H1 (cell line): ENCODE measurements at regions not wholly inside any gene's neighbourhood (a gene's known extent, or its start where the extent isn't known, plus 50 kb on each side); places are given as distances from the start of the nearest gene placed in this dataset.

Source experiments
- CTCF ChIA-PET: fragments of 300-600 bp; sonication (Branson Sonifier 250); formaldehyde crosslinking; loops from one replicate; lab custom pipeline; 2021; ENCODE audit not compliant: partially characterized antibody; lab: Charles Lee
- POLR2A ChIA-PET: fragments of 300-600 bp; sonication (Branson Sonifier 250); formaldehyde crosslinking; loops from one replicate; lab custom pipeline; 2021; ENCODE audit warnings: inconsistent platforms; ENCODE audit not compliant: partially characterized antibody; lab: Charles Lee
- DNase-seq, 2 experiments: peaks; one replicate each; pipeline versions ENCODE4 v3.0.0 to v3.0.0-alpha.2; 2010 to 2022; ENCODE audit warnings: low spot score in 2 of 2, low read depth in 1 of 2, mixed read lengths in 1 of 2
- FAIRE-seq: peaks from 2 replicates; lab custom pipeline; 2011; peaks lifted over from hg19 to GRCh38; lab: Jason Lieb, UNC
- H2AFZ ChIP-seq: 2 replicates; pipeline ENCODE4 v1.8.1; 2012; ENCODE audit warnings: low read length, inconsistent platforms
- H2AK5ac ChIP-seq: 2 replicates; pipeline ENCODE4 v1.6.1; 2013; ENCODE audit warnings: low read depth, low read length
- H2BK120ac ChIP-seq: replicated peaks from 2 replicates; pipeline ENCODE3; 2013; ENCODE audit warnings: low read depth, low read length, inconsistent platforms
- H2BK12ac ChIP-seq: 2 replicates; pipeline ENCODE4 v1.6.1; 2013; ENCODE audit warnings: low read depth, low read length
- H2BK15ac ChIP-seq: 2 replicates; pipeline ENCODE4 v1.6.1; 2013; ENCODE audit warnings: low read length
- H2BK20ac ChIP-seq: 2 replicates; pipeline ENCODE4 v1.6.1; 2013; ENCODE audit warnings: low read length
- H2BK5ac ChIP-seq: 2 replicates; pipeline ENCODE4 v1.6.1; 2013; ENCODE audit warnings: low read depth, low read length
- H3K14ac ChIP-seq: 2 replicates; pipeline ENCODE4 v1.6.1; 2013; ENCODE audit warnings: inconsistent platforms; ENCODE audit not compliant: insufficient read length
- H3K18ac ChIP-seq: 2 replicates; pipeline ENCODE4 v1.6.1; 2013; ENCODE audit warnings: low read length; ENCODE audit errors: extremely low read depth
- H3K23ac ChIP-seq: 2 replicates; pipeline ENCODE4 v1.6.1; 2013; ENCODE audit warnings: inconsistent platforms; ENCODE audit not compliant: insufficient read length
- H3K23me2 ChIP-seq: 2 replicates; pipeline ENCODE4 v1.6.1; 2013; ENCODE audit warnings: low read depth, low read length
- H3K27ac ChIP-seq: 2 replicates; pipeline ENCODE4 v1.6.1; 2011; ENCODE audit warnings: low read depth, low read length, inconsistent platforms
- H3K27me3 ChIP-seq, 4 experiments: replicated peaks in 1 of 4; 1 replicate in 1 of 4; 2 replicates in 3 of 4; pipeline versions ENCODE4 v1.6.1 to v1.8.1; 2011 to 2013; ENCODE audit warnings: low read length in 3 of 4, mild to moderate bottlenecking in 3 of 4, inconsistent platforms in 2 of 4, mixed read lengths in 2 of 4, moderate library complexity in 1 of 4; ENCODE audit not compliant: control insufficient read depth in 3 of 4, insufficient read depth in 3 of 4; ENCODE audit errors: extremely low read depth in 1 of 4
- H3K36me3 ChIP-seq, 4 experiments: 2 replicates each; pipeline versions ENCODE4 v1.6.1 to v1.8.1; 2011 to 2013; ENCODE audit warnings: mild to moderate bottlenecking in 4 of 4, low read length in 3 of 4, moderate library complexity in 2 of 4, control low read depth in 1 of 4, inconsistent platforms in 1 of 4; ENCODE audit not compliant: insufficient read depth in 4 of 4, control insufficient read depth in 2 of 4
- H3K4ac ChIP-seq: replicated peaks from 2 replicates; pipeline ENCODE3; 2013; ENCODE audit warnings: low read length, low read depth, mixed read lengths, inconsistent platforms; ENCODE audit not compliant: insufficient read length
- H3K4me1 ChIP-seq, 4 experiments: replicated peaks in 1 of 4; 1 replicate in 1 of 4; 2 replicates in 3 of 4; pipeline versions ENCODE4 v1.6.1 to v1.8.1; 2011 to 2013; ENCODE audit warnings: low read length in 3 of 4, inconsistent platforms in 2 of 4, mixed read lengths in 1 of 4; ENCODE audit not compliant: insufficient read depth in 4 of 4, control insufficient read depth in 3 of 4
- H3K4me2 ChIP-seq, 2 experiments: 2 replicates each; pipeline versions ENCODE4 v1.6.1 to v1.8.1; 2011 to 2013; ENCODE audit warnings: low read depth in 2 of 2, low read length in 2 of 2, control low read depth in 1 of 2, inconsistent platforms in 1 of 2, mild to moderate bottlenecking in 1 of 2; ENCODE audit not compliant: insufficient read depth in 1 of 2
- H3K4me3 ChIP-seq, 4 experiments: fragments of 200-600, 300-600 bp in 1 of 4; sonication (generic), shearing (Covaris generic), sonication (Bioruptor Twin) in 1 of 4; 2 replicates each; pipeline versions ENCODE4 v1.5.1 to v1.8.1; 2011 to 2016; ENCODE audit warnings: low read length in 4 of 4, low read depth in 3 of 4, control low read depth in 2 of 4, inconsistent platforms in 2 of 4, mild to moderate bottlenecking in 2 of 4, mixed read lengths in 1 of 4, moderate library complexity in 1 of 4; ENCODE audit not compliant: insufficient read depth in 2 of 4; ENCODE audit errors: extremely low read depth in 1 of 4
- H3K56ac ChIP-seq: replicated peaks from 2 replicates; pipeline ENCODE3; 2013; ENCODE audit warnings: low read depth, mild to moderate bottlenecking, mixed read lengths, low read length, inconsistent platforms; ENCODE audit not compliant: insufficient read length
- H3K79me1 ChIP-seq: 2 replicates; pipeline ENCODE4 v1.6.1; 2013; ENCODE audit warnings: low read depth, low read length, control low read depth
- H3K79me2 ChIP-seq, 2 experiments: 2 replicates each; pipeline versions ENCODE4 v1.6.1 to v1.8.1; 2012 to 2013; ENCODE audit warnings: low read length in 2 of 2, mild to moderate bottlenecking in 2 of 2, inconsistent platforms in 1 of 2; ENCODE audit not compliant: insufficient read depth in 2 of 2, control insufficient read depth in 1 of 2
- H3K9ac ChIP-seq, 4 experiments: replicated peaks in 1 of 4; 1 replicate in 1 of 4; 2 replicates in 3 of 4; pipeline versions ENCODE4 v1.6.1 to v1.8.1; 2011 to 2013; ENCODE audit warnings: low read depth in 3 of 4, low read length in 3 of 4, control low read depth in 2 of 4, mild to moderate bottlenecking in 2 of 4, moderate library complexity in 2 of 4, inconsistent platforms in 1 of 4; ENCODE audit errors: extremely low read depth in 1 of 4
- H3K9me3 ChIP-seq, 2 experiments: 2 replicates each; pipeline versions ENCODE4 v1.6.1 to v1.8.1; 2012 to 2013; ENCODE audit warnings: mild to moderate bottlenecking in 2 of 2, moderate library complexity in 2 of 2, control low read depth in 1 of 2, inconsistent platforms in 1 of 2, low read depth in 1 of 2, low read length in 1 of 2, mixed read lengths in 1 of 2; ENCODE audit not compliant: insufficient read depth in 2 of 2
- H4K20me1 ChIP-seq, 2 experiments: replicated peaks in 1 of 2; 2 replicates each; pipeline versions ENCODE3 to v1.8.1; 2011 to 2013; ENCODE audit warnings: inconsistent platforms in 2 of 2, low read length in 2 of 2, mild to moderate bottlenecking in 1 of 2; ENCODE audit not compliant: insufficient read depth in 2 of 2, control insufficient read depth in 1 of 2
- H4K5ac ChIP-seq: 2 replicates; pipeline ENCODE4 v1.6.1; 2013; ENCODE audit warnings: low read length, low read depth, mixed read lengths, inconsistent platforms; ENCODE audit not compliant: insufficient read length
- H4K8ac ChIP-seq: 2 replicates; pipeline ENCODE4 v1.8.0; 2013; ENCODE audit warnings: mild to moderate bottlenecking, moderate library complexity, low read length, inconsistent platforms; ENCODE audit not compliant: insufficient read depth; ENCODE audit errors: extremely low read depth
- H4K91ac ChIP-seq: replicated peaks from 2 replicates; pipeline ENCODE3; 2013; ENCODE audit warnings: low read length, mixed read lengths, inconsistent platforms; ENCODE audit not compliant: insufficient read length
- BACH1 ChIP-seq: IDR thresholded peaks from 2 replicates; pipeline ENCODE4 v1.6.1; 2012; ENCODE audit warnings: low read length, improper control_type of control experiment
- BRCA1 ChIP-seq: IDR thresholded peaks from 2 replicates; pipeline ENCODE4 v1.6.1; 2012; ENCODE audit warnings: low read depth, low read length, improper control_type of control experiment
- CBX5 ChIP-seq: fragments of 300-800, 300-1000 bp; sonication (generic); IDR thresholded peaks from 2 replicates; pipeline ENCODE4 v1.7.1; 2016; ENCODE audit warnings: antibody characterized with exemption, low read length, low read depth
- CBX8 ChIP-seq: fragments of 300-800, 300-1000 bp; sonication (generic); IDR thresholded peaks from 2 replicates; pipeline ENCODE4 v1.7.1; 2016; ENCODE audit warnings: low read depth, low read length, borderline replicate concordance
- GTF2F1 ChIP-seq: IDR thresholded peaks from 2 replicates; pipeline ENCODE4 v1.6.1; 2012; ENCODE audit warnings: low read depth, low read length, improper control_type of control experiment, borderline replicate concordance
- KDM5A ChIP-seq: fragments of 200-600 bp; IDR thresholded peaks from 2 replicates; pipeline ENCODE4 v1.7.1; 2012; ENCODE audit warnings: mild to moderate bottlenecking, low read length, inconsistent platforms, mixed read lengths
- SRF ChIP-seq: IDR thresholded peaks from 2 replicates; pipeline ENCODE4 v1.6.1; 2011; ENCODE audit warnings: mild to moderate bottlenecking, low read depth, low read length, moderate library complexity
- TAF1 ChIP-seq: IDR thresholded peaks from 2 replicates; pipeline ENCODE4 v1.6.1; 2011; ENCODE audit warnings: mild to moderate bottlenecking, low read depth, low read length
- WGBS, 2 experiments: shearing (Covaris generic) in 1 of 2; methylation state at CpG; one replicate each; pipeline versions ENCODE4 v1.1.6 to v1.1.7; 2013 to 2015; ENCODE audit warnings: low lambda C conversion rate in 2 of 2, mixed read lengths in 2 of 2, inconsistent platforms in 1 of 2, low coverage in 1 of 2, missing lambda C conversion rate in 1 of 2; ENCODE audit not compliant: insufficient replicate concordance in 2 of 2, insufficient coverage in 1 of 2, insufficient read length in 1 of 2; ENCODE audit errors: extremely low coverage in 1 of 2, missing lambda C conversion rate in 1 of 2; 5-methylcytosine and 5-hydroxymethylcytosine counted together
- TF ChIP-seq, protein P1 (sequence below), 3 experiments: IDR thresholded peaks; 1 replicate in 2 of 3; 2 replicates in 1 of 3; pipeline versions ENCODE4 v1.5.1 to v1.6.1; 2011; ENCODE audit warnings: low read length in 3 of 3, mild to moderate bottlenecking in 3 of 3, inconsistent platforms in 2 of 3, low read depth in 1 of 3, moderate library complexity in 1 of 3; ENCODE audit not compliant: insufficient read depth in 1 of 3; ENCODE audit errors: control extremely low read depth in 1 of 3

DNA sequence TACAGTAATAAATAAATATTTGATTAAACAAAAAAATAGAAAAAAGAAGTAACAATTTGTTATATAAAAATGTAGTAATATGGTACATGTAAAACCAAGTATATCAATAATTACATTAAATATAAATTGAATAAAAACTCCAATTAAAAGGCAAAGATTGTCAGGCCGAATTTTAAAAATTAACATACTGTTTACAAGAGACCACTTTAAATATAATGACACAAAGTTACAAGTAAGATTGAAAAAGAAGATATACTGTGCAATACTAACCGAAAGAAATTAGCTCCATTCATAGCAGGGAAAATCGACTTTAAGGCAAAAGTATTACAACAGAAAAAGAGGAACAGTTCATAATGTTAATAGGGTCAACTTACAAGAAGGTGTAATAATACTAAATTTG is 571.5 kb upstream of the ARID1B start:
- FAIRE-seq: no peak

More for the DNA sequence above, 571.5 kb upstream of the ARID1B start:
- no peak overlapping the region for H4K91ac ChIP-seq
- H4K8ac ChIP-seq: no peak overlapping the region
- no peaks in the 10 kb centered on the region for H3K27me3 ChIP-seq
- no peak overlapping the region for H2BK120ac ChIP-seq
- no peak overlapping the region for H2BK5ac ChIP-seq
- H3K56ac ChIP-seq: no peak overlapping the region
- no peak overlapping the region for H4K5ac ChIP-seq
- no peaks in the 10 kb centered on the region for H3K36me3 ChIP-seq
- no peak overlapping the region for H2AK5ac ChIP-seq
- H2BK20ac ChIP-seq: no peak overlapping the region
- H2AFZ ChIP-seq: no peak overlapping the region
- DNase-seq: no peak
- no peak overlapping the region for H3K18ac ChIP-seq
- H3K79me1 ChIP-seq: no peaks in the 10 kb centered on the region
- no peaks in the 10 kb centered on the region for H3K4me1 ChIP-seq
- WGBS, 2 experiments: 72% methylated on average over 3 of the region's 3 CpGs; no CpG with 5 or more reads in 1 of the 2 experiments
- H3K79me2 ChIP-seq: no peaks in the 10 kb centered on the region
- no peak overlapping the region for H3K9ac ChIP-seq
- TF ChIP-seq BACH1 (no peak), CBX8 (no peak), GTF2F1 (no peak), TAF1 (no peak), SRF (no peak), CBX5 (no peak), KDM5A (no peak), BRCA1 (no peak)
- TF ChIP-seq, protein P1, sequence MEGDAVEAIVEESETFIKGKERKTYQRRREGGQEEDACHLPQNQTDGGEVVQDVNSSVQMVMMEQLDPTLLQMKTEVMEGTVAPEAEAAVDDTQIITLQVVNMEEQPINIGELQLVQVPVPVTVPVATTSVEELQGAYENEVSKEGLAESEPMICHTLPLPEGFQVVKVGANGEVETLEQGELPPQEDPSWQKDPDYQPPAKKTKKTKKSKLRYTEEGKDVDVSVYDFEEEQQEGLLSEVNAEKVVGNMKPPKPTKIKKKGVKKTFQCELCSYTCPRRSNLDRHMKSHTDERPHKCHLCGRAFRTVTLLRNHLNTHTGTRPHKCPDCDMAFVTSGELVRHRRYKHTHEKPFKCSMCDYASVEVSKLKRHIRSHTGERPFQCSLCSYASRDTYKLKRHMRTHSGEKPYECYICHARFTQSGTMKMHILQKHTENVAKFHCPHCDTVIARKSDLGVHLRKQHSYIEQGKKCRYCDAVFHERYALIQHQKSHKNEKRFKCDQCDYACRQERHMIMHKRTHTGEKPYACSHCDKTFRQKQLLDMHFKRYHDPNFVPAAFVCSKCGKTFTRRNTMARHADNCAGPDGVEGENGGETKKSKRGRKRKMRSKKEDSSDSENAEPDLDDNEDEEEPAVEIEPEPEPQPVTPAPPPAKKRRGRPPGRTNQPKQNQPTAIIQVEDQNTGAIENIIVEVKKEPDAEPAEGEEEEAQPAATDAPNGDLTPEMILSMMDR (IDR thresholded peaks at IDR 0.05; ENCODE audit: control extremely low read depth in 1 of 3, insufficient read depth in 1 of 3, low read depth in 1 of 3, low read length in 3 of 3): no peak
- H3K27ac ChIP-seq: no peak overlapping the region
- H3K23me2 ChIP-seq: no peaks in the 10 kb centered on the region
- POLR2A ChIA-PET: no interaction called here
- H3K14ac ChIP-seq: no peak overlapping the region
- H3K4me2 ChIP-seq: no peak overlapping the region
- no peak overlapping the region for H3K23ac ChIP-seq
- H2BK15ac ChIP-seq: no peak overlapping the region
- H3K4me3 ChIP-seq: no peak overlapping the region
- no peaks in the 10 kb centered on the region for H3K9me3 ChIP-seq
- no peak overlapping the region for H2BK12ac ChIP-seq
- no peak overlapping the region for H3K4ac ChIP-seq
- CTCF ChIA-PET: no interaction called here
- no peaks in the 10 kb centered on the region for H4K20me1 ChIP-seq
